ENCODE measurements at regions not wholly inside any gene's neighbourhood (a gene's known extent, or its start where the extent isn't known, plus 50 kb on each side); places are given as distances from the start of the nearest gene placed in this dataset.

- TF ChIP-seq CTCF (IDR thresholded peaks at IDR 0.05) (no peak), EZH2 (IDR thresholded peaks at IDR 0.05; ENCODE audit: borderline replicate concordance, insufficient read depth, low read depth, low read length, poor library complexity, severe bottlenecking) (no peak)
Measured at GRCh38 chr9:75418518-75418917, 330.2 kb downstream of the OSTF1 start.

Data from B cell (primary cell).